Esophagus muscularis mucosa (tissue), 4 donors: ENCODE measurements at regions not wholly inside any gene's neighbourhood (a gene's known extent, or its start where the extent isn't known, plus 50 kb on each side); places are given as distances from the start of the nearest gene placed in this dataset.

Experiments
- DNase-seq: peaks from one replicate; pipeline ENCODE4 v3.0.0-alpha.2; 2017; ENCODE audit errors: extremely low spot score
- H3K27ac ChIP-seq, 4 donors: fragments of 200-600 bp; sonication (generic); replicated peaks in 1 of 4; 1 replicate in 3 of 4; 2 replicates in 1 of 4; pipeline ENCODE4 v1.5.1; 2016 to 2019; ENCODE audit warnings: mild to moderate bottlenecking in 1 of 4
- H3K27me3 ChIP-seq, 4 donors: fragments of 200-600 bp; sonication (generic); one replicate each; pipeline versions ENCODE4 v1.5.1 to v1.6.0; 2016 to 2019
- H3K36me3 ChIP-seq, 4 donors: fragments of 200-600 bp; sonication (generic); one replicate each; pipeline ENCODE4 v1.5.1; 2016 to 2019
- H3K4me1 ChIP-seq, 4 donors: fragments of 200-600 bp; sonication (generic); one replicate each; pipeline ENCODE4 v1.5.1; 2016 to 2019
- H3K4me3 ChIP-seq, 4 donors: fragments of 200-600 bp; sonication (generic); 1 replicate in 2 of 4; 2 replicates in 2 of 4; pipeline ENCODE4 v1.5.1; 2016 to 2019; ENCODE audit warnings: mild to moderate bottlenecking in 4 of 4, moderate library complexity in 1 of 4
- H3K9me3 ChIP-seq, 4 donors: fragments of 200-600 bp; sonication (generic); 1 replicate in 3 of 4; 2 replicates in 1 of 4; pipeline ENCODE4 v1.5.1; 2016 to 2019
- EP300 ChIP-seq: sonication (generic); formaldehyde crosslinking; IDR thresholded peaks from one replicate; pipeline ENCODE4 v1.6.1; 2017; ENCODE audit warnings: antibody characterized with exemption
- POLR2A ChIP-seq: fragments of 450-650 bp; IDR thresholded peaks from one replicate; pipeline ENCODE4 v1.6.1; 2017; ENCODE audit warnings: antibody characterized with exemption, moderate library complexity, mild to moderate bottlenecking, low read depth
- POLR2AphosphoS5 ChIP-seq, 2 donors: sonication (generic); formaldehyde crosslinking; IDR thresholded peaks; one replicate each; pipeline ENCODE4 v1.6.1; 2017; ENCODE audit warnings: antibody characterized with exemption in 2 of 2
- WGBS: methylation state at CpG from one replicate; pipeline ENCODE4 v1.1.5; 2018; 5-methylcytosine and 5-hydroxymethylcytosine counted together
- intact Hi-C: fragments of 100-400 bp; cut with DNase I; formaldehyde crosslinking; loops from one replicate; pipeline ENCODE4 v1.15.1; 2023
- TF ChIP-seq, protein P1 (sequence below), 3 experiments: fragments of 200-600 bp in 2 of 3; fragments of 450-650 bp in 1 of 3; sonication (generic) in 2 of 3; IDR thresholded peaks; one replicate each; pipeline ENCODE4 v1.5.1; 2017 to 2019; ENCODE audit warnings: antibody characterized with exemption in 3 of 3, mild to moderate bottlenecking in 2 of 3, moderate library complexity in 1 of 3

DNA sequence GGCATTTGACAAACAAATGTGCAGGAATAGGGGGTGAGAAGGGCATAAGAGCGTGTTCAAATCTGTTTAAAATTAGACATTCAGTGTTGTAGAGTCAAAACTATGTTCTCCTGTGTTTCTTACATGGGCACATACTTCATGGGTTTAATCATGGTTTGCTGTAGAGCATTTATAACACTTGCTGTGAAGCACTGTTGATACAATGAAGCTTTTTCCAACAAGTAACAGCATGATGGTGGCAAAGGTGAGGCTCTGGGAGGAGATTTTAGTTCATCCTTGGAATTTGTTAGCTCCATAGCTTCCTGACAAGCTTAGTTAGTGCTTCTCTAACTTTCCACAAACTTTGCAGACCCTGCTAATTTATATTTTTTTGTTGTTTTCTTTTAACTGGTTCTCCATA lies 900.7 kb downstream of the TFAP2A start:
- intact Hi-C loops, result no loop called here

DNA sequence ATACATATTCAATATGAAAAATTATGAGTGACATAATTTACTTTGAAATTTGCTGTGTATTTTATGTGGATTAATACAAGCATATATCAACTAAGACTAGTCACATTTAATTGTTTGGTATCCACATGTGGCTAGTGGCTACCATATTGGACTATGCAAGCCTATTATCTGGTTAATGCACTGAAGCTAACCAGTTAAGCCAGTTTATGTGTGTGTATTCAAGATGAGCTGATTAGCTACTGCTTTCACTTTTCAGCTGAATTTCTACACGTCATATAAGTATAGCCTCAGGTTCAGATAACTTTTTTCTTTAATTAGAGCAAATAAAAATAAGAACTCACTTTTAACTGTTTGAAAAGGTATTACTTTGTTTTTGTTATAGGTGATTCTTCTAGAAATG lies 903.7 kb downstream of the TFAP2A start:
- intact Hi-C loops, result no loop called here
- H3K36me3 ChIP-seq, result no peaks in the 10 kb centered on the region
- no peak overlapping the region for H3K4me3 ChIP-seq
- no peaks in the 10 kb centered on the region for H3K9me3 ChIP-seq
- no peak for TF ChIP-seq POLR2AphosphoS5 (IDR thresholded peaks at IDR 0.05)
- TF ChIP-seq POLR2A, result no peak
- TF ChIP-seq EP300, result no peak
- TF ChIP-seq, protein P1, sequence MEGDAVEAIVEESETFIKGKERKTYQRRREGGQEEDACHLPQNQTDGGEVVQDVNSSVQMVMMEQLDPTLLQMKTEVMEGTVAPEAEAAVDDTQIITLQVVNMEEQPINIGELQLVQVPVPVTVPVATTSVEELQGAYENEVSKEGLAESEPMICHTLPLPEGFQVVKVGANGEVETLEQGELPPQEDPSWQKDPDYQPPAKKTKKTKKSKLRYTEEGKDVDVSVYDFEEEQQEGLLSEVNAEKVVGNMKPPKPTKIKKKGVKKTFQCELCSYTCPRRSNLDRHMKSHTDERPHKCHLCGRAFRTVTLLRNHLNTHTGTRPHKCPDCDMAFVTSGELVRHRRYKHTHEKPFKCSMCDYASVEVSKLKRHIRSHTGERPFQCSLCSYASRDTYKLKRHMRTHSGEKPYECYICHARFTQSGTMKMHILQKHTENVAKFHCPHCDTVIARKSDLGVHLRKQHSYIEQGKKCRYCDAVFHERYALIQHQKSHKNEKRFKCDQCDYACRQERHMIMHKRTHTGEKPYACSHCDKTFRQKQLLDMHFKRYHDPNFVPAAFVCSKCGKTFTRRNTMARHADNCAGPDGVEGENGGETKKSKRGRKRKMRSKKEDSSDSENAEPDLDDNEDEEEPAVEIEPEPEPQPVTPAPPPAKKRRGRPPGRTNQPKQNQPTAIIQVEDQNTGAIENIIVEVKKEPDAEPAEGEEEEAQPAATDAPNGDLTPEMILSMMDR (IDR thresholded peaks at IDR 0.05), result no peak
- no peaks in the 10 kb centered on the region for H3K4me1 ChIP-seq
- H3K27ac ChIP-seq, result no peak overlapping the region
- H3K27me3 ChIP-seq, result no peaks in the 10 kb centered on the region
- DNase-seq, result no peak
- 70% methylated on average over 1 of the region's 1 CpG for WGBS

More for the DNA sequence above, 900.7 kb downstream of the TFAP2A start:
- DNase-seq, result no peak
- H3K9me3 ChIP-seq, result no peaks in the 10 kb centered on the region
- H3K36me3 ChIP-seq, result no peaks in the 10 kb centered on the region
- WGBS, result 90% methylated on average over 1 of the region's 1 CpG
- no peak overlapping the region for H3K27ac ChIP-seq
- H3K4me3 ChIP-seq, result no peak overlapping the region
- no peak for TF ChIP-seq EP300
- TF ChIP-seq, protein P1 (IDR thresholded peaks at IDR 0.05), result no peak
- TF ChIP-seq POLR2AphosphoS5 (IDR thresholded peaks at IDR 0.05), result no peak
- no peak for TF ChIP-seq POLR2A
- H3K4me1 ChIP-seq, result no peaks in the 10 kb centered on the region
- no peaks in the 10 kb centered on the region for H3K27me3 ChIP-seq

DNA sequence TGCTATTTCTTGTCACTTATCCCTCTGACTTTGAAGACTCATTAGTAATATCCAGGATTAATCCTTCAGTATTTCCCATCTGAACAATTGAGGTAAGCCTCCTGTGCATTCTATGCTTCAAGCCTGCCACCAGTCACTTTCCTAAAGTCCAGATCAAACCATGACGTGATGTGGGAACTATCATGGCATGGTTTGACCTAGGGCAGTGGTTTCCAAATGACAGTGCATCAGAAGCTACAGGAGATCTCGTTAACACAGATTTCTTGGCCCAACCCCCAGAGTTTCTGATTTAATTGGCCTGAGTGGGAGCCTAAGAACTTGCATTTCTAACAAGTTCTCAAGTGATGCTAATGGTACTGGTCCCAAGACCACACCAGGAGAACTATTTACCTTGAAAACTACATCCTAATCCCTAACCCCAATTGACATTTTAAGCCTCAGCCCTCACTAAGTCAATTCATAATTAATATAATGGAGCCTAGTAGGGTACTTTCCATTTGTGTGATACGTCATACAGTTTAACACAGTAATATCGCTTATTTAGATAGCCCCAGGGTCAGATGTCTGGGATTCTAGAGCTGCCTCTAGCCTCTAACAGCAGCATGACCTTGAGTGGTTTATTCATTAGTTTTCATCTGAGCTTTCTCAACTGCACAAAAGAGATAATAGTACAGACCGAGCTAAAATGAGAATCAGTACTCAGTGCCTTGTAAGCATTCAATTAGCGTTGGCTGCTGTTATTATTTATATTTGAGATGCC lies 907.6 kb downstream of the TFAP2A start:
- TF ChIP-seq EP300 (no peak), POLR2AphosphoS5 (IDR thresholded peaks at IDR 0.05) (no peak), POLR2A (no peak)
- TF ChIP-seq, protein P1 (IDR thresholded peaks at IDR 0.05), result no peak
- intact Hi-C loops, result no loop called here

DNA sequence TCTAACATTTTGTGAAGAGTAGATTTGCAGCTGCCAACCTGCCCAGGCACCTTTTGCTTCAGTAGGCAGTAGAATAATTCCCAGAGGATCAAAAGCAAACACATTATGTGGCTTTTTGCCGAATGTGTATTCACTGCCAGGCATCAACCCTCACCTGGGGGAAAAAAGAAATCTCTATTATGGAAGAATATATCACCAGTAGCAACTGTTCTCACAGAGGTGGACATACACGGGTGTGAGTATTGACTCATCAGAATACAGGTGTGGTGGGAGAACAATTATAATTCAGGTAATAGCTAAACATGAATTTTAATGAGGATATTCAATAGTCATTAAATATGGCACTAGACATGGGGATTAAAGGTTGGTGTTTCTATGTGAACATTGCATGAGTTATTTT lies 910.7 kb downstream of the TFAP2A start:
- no peak overlapping the region for H3K27ac ChIP-seq
- WGBS, result 86% methylated on average over 2 of the region's 2 CpGs
- H3K4me1 ChIP-seq, result no peaks in the 10 kb centered on the region
- no peaks in the 10 kb centered on the region for H3K36me3 ChIP-seq
- TF ChIP-seq, protein P1 (IDR thresholded peaks at IDR 0.05), result no peak
- TF ChIP-seq POLR2A, result no peak
- TF ChIP-seq POLR2AphosphoS5 (IDR thresholded peaks at IDR 0.05), result no peak
- TF ChIP-seq EP300, result no peak
- no peaks in the 10 kb centered on the region for H3K9me3 ChIP-seq
- intact Hi-C loops, result no loop called here
- H3K4me3 ChIP-seq, result no peak overlapping the region
- no peak for DNase-seq
- H3K27me3 ChIP-seq, result no peaks in the 10 kb centered on the region

More for the DNA sequence above, 907.6 kb downstream of the TFAP2A start:
- H3K4me1 ChIP-seq, result no peaks in the 10 kb centered on the region
- H3K27ac ChIP-seq, result no peak overlapping the region
- no peaks in the 10 kb centered on the region for H3K36me3 ChIP-seq
- H3K9me3 ChIP-seq, result no peaks in the 10 kb centered on the region
- H3K4me3 ChIP-seq, result no peak overlapping the region
- WGBS, result 81% methylated on average over 6 of the region's 6 CpGs
- no peaks in the 10 kb centered on the region for H3K27me3 ChIP-seq
- DNase-seq, result no peak
